GM21515 (cell line): ENCODE measurements at regions not wholly inside any gene's neighbourhood (a gene's known extent, or its start where the extent isn't known, plus 50 kb on each side); places are given as distances from the start of the nearest gene placed in this dataset.

Source experiments
- ATAC-seq: cut with Tn5 transposase; IDR thresholded peaks from one replicate; pipeline ENCODE4 v1.9.1; 2021; ENCODE audit not compliant: unreplicated experiment

- peak; percentile 92 for ATAC-seq
Measured at GRCh38 chr4:56757821-56758411, 63.6 kb downstream of the SPINK2 start.

GRCh38 chr4:56757261-56757746 is 64.2 kb downstream of the SPINK2 start:
- ATAC-seq, result peak; percentile 44

GRCh38 chr4:56755901-56756300 is 65.6 kb downstream of the SPINK2 start:
- ATAC-seq, result no peak

GRCh38 chr4:56752985-56753384 is 68.5 kb downstream of the SPINK2 start:
- ATAC-seq, result no peak

- ATAC-seq, result no peak
Measured at GRCh38 chr4:56750231-56750630, 69.1 kb upstream of the HOPX start.

- ATAC-seq, result no peak
Measured at GRCh38 chr4:56748271-56748670, 67.2 kb upstream of the HOPX start.

GRCh38 chr4:56746639-56747038 is 65.5 kb upstream of the HOPX start:
- ATAC-seq, result no peak

GRCh38 chr4:56745042-56745441 is 63.9 kb upstream of the HOPX start:
- ATAC-seq, result no peak

- no peak for ATAC-seq
Measured at GRCh38 chr4:56744030-56744429, 62.9 kb upstream of the HOPX start.

GRCh38 chr4:56743550-56743949 is 62.5 kb upstream of the HOPX start:
- no peak for ATAC-seq

- no peak for ATAC-seq
Measured at GRCh38 chr4:56742080-56742871, 61.2 kb upstream of the HOPX start.

GRCh38 chr4:56741595-56741994 is 60.5 kb upstream of the HOPX start:
- no peak for ATAC-seq

GRCh38 chr4:56739066-56739777 is 58.1 kb upstream of the HOPX start:
- no peak for ATAC-seq

GRCh38 chr4:56737666-56738065 is 56.6 kb upstream of the HOPX start:
- no peak for ATAC-seq

GRCh38 chr4:56733352-56733751 is 52.3 kb upstream of the HOPX start:
- ATAC-seq, result no peak

- ATAC-seq, result no peak
Measured at GRCh38 chr4:56732301-56732700, 51.2 kb upstream of the HOPX start.

- ATAC-seq, result no peak
Measured at GRCh38 chr4:56731857-56732256, 50.8 kb upstream of the HOPX start.
